Limb (tissue), 2 donors: ENCODE measurements at regions not wholly inside any gene's neighbourhood (a gene's known extent, or its start where the extent isn't known, plus 50 kb on each side); places are given as distances from the start of the nearest gene placed in this dataset.
"Not testable (repeated sequence)": the region's sequence is repeated elsewhere in the genome, so short reads cannot be mapped to it uniquely, and the experiment has no call there.

Experiments used
- DNase-seq, 2 donors: peaks; one replicate each; pipeline ENCODE4 v3.0.0-alpha.2; 2016; ENCODE audit errors: extremely low spot score in 2 of 2

GRCh38 chr4:27121830-27122229 lies 261.2 kb downstream of the STIM2 start:
- DNase-seq: no peak

GRCh38 chr4:27123123-27123768 lies 262.6 kb downstream of the STIM2 start:
- DNase-seq: no peak

GRCh38 chr4:27123769-27124124 lies 263.1 kb downstream of the STIM2 start:
- DNase-seq: no peak

GRCh38 chr4:27126895-27127294 lies 266.3 kb downstream of the STIM2 start:
- DNase-seq: not testable (repeated sequence)

GRCh38 chr4:27128443-27128842 lies 267.8 kb downstream of the STIM2 start:
- DNase-seq: no peak

GRCh38 chr4:27129871-27130366 lies 269.3 kb downstream of the STIM2 start:
- no peak for DNase-seq

GRCh38 chr4:27132497-27132896 lies 271.9 kb downstream of the STIM2 start:
- no peak for DNase-seq

- no peak for DNase-seq
These were observed 279.8 kb downstream of the STIM2 start for GRCh38 chr4:27140486-27140885.

- no peak for DNase-seq
These were observed 280.9 kb downstream of the STIM2 start for GRCh38 chr4:27141530-27141929.

- no peak for DNase-seq
These were observed 282.2 kb downstream of the STIM2 start for GRCh38 chr4:27142841-27143240.

- DNase-seq: no peak
These were observed 285.0 kb downstream of the STIM2 start for GRCh38 chr4:27145597-27145996.

- no peak for DNase-seq
These were observed 287.7 kb downstream of the STIM2 start for GRCh38 chr4:27148211-27148895.

- no peak for DNase-seq
These were observed 289.0 kb downstream of the STIM2 start for GRCh38 chr4:27149541-27150212.

GRCh38 chr4:27152703-27153102 lies 292.1 kb downstream of the STIM2 start:
- no peak for DNase-seq

- DNase-seq: peak in 1 of 2 donors; percentile 53
These were observed 294.1 kb downstream of the STIM2 start for GRCh38 chr4:27154706-27155105.

- DNase-seq: no peak
These were observed 300.6 kb downstream of the STIM2 start for GRCh38 chr4:27161191-27161590.

GRCh38 chr4:27168783-27169182 lies 308.1 kb downstream of the STIM2 start:
- DNase-seq: no peak

- DNase-seq: no peak
These were observed 312.6 kb downstream of the STIM2 start for GRCh38 chr4:27173280-27173679.

- DNase-seq: peak; percentile 33 to 52
These were observed 315.8 kb downstream of the STIM2 start for GRCh38 chr4:27176400-27176799.

- DNase-seq: no peak
These were observed 316.2 kb downstream of the STIM2 start for GRCh38 chr4:27176881-27177280.

GRCh38 chr4:27178061-27178460 lies 317.4 kb downstream of the STIM2 start:
- no peak for DNase-seq

- DNase-seq: no peak
These were observed 321.1 kb downstream of the STIM2 start for GRCh38 chr4:27181693-27182092.

GRCh38 chr4:27182211-27182610 lies 321.6 kb downstream of the STIM2 start:
- no peak for DNase-seq
